ENCODE measurements at regions not wholly inside any gene's neighbourhood (a gene's known extent, or its start where the extent isn't known, plus 50 kb on each side); places are given as distances from the start of the nearest gene placed in this dataset.

DNA sequence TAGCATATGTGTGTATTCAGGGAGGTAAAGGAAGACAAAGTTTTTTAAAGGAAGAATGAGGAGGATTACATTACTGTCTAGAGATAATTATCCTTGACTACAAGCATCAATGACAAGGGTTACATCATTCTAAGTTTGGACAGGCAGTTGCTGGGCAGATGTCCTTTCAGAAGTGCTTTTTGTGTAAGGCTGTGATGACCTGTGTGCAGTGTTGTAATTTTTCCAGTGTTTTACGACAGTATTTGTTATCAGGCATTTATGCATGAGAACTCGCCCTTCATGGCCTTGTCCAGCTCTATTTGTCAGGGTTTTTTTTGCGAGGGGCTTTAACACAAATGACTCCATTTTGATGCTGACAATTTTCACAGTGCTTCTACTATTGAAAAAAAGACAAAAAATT is 658.3 kb upstream of the NXPH2 start:
- no peak for TF ChIP-seq CTCF (IDR thresholded peaks at IDR 0.05)
- TF ChIP-seq POLR2A (IDR thresholded peaks at IDR 0.05), result no peak
